GM18519 (cell line): ENCODE measurements at regions not wholly inside any gene's neighbourhood (a gene's known extent, or its start where the extent isn't known, plus 50 kb on each side); places are given as distances from the start of the nearest gene placed in this dataset.

Experiments used
- ATAC-seq: cut with Tn5 transposase; IDR thresholded peaks from one replicate; pipeline ENCODE4 v1.9.1; 2021; ENCODE audit warnings: mild to moderate bottlenecking, moderate library complexity; ENCODE audit not compliant: unreplicated experiment, low FRiP score

DNA sequence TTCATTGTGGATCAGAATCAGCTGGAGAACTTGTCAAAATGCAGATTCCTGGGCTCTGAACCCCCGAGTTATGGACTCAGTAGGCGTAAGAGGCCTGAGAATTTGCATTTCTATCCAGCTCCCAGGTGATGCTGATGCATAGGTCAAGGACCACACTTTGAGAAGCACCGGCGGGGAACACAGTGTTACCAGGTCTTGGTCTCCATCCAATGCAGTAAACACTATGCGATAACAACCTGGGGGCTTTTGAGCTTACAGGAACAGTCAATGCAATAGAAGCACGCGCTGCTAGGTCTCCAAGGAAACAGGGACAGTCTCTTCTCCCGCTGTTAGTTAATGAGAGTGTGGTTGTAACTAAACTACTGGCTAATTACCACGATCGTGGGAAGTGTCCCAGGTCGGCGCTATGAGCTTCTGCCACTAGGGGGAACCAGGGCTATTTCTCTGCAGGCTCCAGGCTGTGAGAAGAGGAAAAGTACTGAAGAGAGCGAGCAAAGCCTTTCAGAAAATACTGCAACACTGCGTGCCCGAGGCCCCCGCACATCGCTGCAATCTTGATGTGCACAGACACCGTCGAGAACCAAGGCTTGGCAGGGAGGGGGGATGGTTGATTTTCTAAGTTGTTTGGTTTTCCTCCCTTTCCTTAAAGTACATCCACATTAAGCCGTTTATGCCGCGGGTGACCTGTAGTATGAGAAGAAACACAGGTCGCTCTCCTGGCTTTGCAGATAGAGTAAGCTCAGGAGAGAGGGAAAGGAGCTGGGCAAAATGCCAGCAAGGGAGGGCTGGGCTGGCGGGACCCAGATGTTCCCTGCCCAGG, 52.0 kb upstream of the KCNA1 start:
- no peak for ATAC-seq

DNA sequence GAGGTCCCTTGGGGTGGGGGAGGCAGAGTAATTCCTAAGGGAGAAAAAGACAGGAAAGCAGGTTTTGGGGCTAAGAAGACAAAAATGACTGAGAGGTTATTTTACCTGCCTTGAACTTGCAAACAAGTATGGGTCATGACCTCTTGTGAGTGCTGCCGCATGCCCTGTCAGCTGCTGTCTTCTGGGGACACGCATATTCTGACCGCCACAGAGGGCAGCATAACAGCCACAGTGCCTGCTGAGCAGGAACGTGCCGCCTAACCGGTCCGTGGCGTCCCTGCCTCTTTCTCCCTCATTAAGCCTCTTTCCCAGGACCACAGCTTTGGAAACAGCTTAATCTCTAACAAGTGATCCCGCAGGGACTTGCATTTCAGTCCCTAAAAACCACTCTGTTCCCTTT, 51.3 kb upstream of the KCNA1 start:
- ATAC-seq: no peak

DNA sequence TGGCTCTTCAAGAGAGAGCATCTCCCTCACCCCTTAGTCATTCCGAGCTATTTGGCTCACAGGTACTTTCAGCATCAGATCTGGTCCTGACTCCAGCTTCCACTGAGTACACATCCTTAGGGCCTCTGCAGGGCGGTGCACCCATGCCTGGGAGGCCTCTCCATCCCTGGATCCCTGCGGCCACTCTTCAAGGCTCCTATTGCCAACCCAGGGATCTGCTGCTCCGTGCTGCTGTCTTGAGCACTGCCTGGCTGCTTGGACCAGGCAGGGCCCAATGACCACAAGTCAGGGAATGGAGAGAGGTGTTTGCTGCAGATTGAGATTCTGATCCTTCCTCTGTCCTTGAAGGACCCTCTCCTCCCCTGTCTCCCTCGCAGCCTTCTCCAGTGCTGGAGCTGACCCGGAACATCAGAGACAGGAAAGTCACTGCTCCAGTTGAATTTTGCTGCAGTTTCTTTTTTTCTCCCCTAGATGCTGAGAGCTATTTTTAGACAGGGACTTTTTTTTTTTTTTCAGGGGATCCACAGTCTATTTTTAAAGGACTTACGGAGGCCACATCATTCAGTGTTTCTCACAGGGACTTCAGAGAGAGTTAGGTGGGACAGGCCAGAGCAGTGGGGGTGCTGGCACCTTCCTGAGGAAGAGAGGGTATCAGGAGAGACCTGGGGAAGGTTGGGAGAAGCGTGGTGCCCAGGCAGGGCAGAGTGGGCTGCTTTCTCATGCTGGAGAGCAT, 50.1 kb upstream of the KCNA1 start:
- no peak for ATAC-seq
